ENCODE measurements at regions not wholly inside any gene's neighbourhood (a gene's known extent, or its start where the extent isn't known, plus 50 kb on each side); places are given as distances from the start of the nearest gene placed in this dataset.

DNA sequence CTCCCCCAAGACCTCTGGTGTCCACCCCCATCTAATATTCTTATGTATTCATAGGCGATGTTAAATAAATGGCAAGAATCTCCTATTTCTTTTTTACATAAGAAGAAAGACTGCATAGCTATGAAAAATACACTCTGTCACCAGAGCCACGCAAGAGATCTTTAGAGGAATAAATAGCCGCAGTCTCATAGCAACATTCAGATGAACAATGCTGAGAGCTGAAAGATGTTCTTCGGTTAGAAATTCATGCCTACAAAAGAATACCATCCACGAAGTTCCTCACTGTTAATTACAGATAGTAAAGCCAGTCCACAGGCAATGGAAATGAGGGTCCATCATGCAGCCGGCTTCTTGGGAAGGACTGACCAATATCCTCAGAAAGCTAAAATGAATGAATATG is 76.0 kb upstream of the SOD1 start:
- TF ChIP-seq CREB1 (CRISPR knock-in tag; IDR thresholded peaks at IDR 0.05): no peak
- no peak for TF ChIP-seq NR3C1 (CRISPR knock-in tag; conservative IDR thresholded peaks at IDR 0.05; ENCODE audit: low read depth)
- TF ChIP-seq, protein P1, sequence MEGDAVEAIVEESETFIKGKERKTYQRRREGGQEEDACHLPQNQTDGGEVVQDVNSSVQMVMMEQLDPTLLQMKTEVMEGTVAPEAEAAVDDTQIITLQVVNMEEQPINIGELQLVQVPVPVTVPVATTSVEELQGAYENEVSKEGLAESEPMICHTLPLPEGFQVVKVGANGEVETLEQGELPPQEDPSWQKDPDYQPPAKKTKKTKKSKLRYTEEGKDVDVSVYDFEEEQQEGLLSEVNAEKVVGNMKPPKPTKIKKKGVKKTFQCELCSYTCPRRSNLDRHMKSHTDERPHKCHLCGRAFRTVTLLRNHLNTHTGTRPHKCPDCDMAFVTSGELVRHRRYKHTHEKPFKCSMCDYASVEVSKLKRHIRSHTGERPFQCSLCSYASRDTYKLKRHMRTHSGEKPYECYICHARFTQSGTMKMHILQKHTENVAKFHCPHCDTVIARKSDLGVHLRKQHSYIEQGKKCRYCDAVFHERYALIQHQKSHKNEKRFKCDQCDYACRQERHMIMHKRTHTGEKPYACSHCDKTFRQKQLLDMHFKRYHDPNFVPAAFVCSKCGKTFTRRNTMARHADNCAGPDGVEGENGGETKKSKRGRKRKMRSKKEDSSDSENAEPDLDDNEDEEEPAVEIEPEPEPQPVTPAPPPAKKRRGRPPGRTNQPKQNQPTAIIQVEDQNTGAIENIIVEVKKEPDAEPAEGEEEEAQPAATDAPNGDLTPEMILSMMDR (IDR thresholded peaks at IDR 0.05): no peak
- no peak for TF ChIP-seq ZNF138 (CRISPR knock-in tag; conservative IDR thresholded peaks at IDR 0.05)
- TF ChIP-seq JUN (CRISPR knock-in tag; IDR thresholded peaks at IDR 0.05): no peak
- TF ChIP-seq, protein P2, sequence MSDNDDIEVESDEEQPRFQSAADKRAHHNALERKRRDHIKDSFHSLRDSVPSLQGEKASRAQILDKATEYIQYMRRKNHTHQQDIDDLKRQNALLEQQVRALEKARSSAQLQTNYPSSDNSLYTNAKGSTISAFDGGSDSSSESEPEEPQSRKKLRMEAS (CRISPR knock-in tag; IDR thresholded peaks at IDR 0.05): no peak

Measured in WTC11 (cell line).